ENCODE measurements at regions not wholly inside any gene's neighbourhood (a gene's known extent, or its start where the extent isn't known, plus 50 kb on each side); places are given as distances from the start of the nearest gene placed in this dataset.

DNA sequence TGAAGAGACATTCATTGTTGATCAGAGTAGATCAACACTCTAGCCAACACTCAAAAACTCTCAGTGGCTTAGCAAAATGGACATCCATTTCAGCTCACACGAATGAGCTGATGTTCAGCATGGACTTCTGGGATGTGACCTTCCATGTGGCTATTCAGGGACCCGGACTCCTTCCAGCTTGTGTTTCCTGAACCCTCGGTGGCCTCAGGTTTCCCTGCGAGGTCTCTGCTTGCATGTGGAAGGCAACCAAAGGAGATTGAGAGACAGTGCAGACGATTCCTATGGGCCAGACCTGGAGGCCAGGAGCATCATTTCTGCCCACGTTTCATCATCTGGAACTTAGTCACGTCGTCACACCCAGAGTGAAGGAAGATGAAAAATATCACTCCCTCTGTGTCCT, 1137.4 kb downstream of the TBC1D22A start:
- Histone ChIP-seq H3K9me3 (ENCODE audit: severe bottlenecking) (no peaks in the 10 kb centered on the region), H3K4me3 (ENCODE audit: severe bottlenecking) (no peak overlapping the region), H3K4me1 (ENCODE audit: insufficient read depth, poor library complexity, severe bottlenecking) (no peaks in the 10 kb centered on the region), H3K27me3 (ENCODE audit: insufficient read depth, poor library complexity, severe bottlenecking) (no peaks in the 10 kb centered on the region), H3K27ac (ENCODE audit: poor library complexity, severe bottlenecking) (no peak overlapping the region), H3K36me3 (ENCODE audit: low read depth) (no peaks in the 10 kb centered on the region)
- DNase-seq (ENCODE audit: low spot score), result no peak
- TF ChIP-seq, protein P1, sequence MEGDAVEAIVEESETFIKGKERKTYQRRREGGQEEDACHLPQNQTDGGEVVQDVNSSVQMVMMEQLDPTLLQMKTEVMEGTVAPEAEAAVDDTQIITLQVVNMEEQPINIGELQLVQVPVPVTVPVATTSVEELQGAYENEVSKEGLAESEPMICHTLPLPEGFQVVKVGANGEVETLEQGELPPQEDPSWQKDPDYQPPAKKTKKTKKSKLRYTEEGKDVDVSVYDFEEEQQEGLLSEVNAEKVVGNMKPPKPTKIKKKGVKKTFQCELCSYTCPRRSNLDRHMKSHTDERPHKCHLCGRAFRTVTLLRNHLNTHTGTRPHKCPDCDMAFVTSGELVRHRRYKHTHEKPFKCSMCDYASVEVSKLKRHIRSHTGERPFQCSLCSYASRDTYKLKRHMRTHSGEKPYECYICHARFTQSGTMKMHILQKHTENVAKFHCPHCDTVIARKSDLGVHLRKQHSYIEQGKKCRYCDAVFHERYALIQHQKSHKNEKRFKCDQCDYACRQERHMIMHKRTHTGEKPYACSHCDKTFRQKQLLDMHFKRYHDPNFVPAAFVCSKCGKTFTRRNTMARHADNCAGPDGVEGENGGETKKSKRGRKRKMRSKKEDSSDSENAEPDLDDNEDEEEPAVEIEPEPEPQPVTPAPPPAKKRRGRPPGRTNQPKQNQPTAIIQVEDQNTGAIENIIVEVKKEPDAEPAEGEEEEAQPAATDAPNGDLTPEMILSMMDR (IDR thresholded peaks at IDR 0.05; ENCODE audit: poor library complexity, severe bottlenecking), result no peak
- ATAC-seq (ENCODE audit: low read depth), result no peak

DNA sequence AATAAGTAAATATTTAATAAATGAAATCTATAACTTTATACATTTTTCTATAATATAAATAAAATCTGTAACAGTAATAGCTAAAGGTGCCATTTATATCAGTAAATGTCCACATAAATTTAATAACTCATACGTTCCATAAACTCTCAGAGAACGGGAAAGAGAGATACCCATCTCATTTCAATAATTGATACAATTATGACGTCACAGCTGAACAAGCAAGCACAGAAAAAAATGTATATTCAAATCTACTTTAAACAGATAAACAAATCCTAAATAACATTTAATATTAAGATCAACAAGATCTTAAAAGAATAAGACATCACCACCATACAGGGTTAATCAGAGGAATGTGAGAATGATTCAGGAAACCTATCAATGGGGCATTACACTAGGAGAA, 1136.5 kb downstream of the TBC1D22A start:
- H3K9me3 ChIP-seq (ENCODE audit: severe bottlenecking), result no peaks in the 10 kb centered on the region
- no peaks in the 10 kb centered on the region for H3K36me3 ChIP-seq (ENCODE audit: low read depth)
- TF ChIP-seq, protein P1 (IDR thresholded peaks at IDR 0.05; ENCODE audit: poor library complexity, severe bottlenecking), result no peak
- ATAC-seq (ENCODE audit: low read depth) (no peak), DNase-seq (ENCODE audit: low spot score) (no peak)
- no peaks in the 10 kb centered on the region for H3K27me3 ChIP-seq (ENCODE audit: insufficient read depth, poor library complexity, severe bottlenecking)
- H3K4me3 ChIP-seq (ENCODE audit: severe bottlenecking), result no peak overlapping the region
- no peak overlapping the region for H3K27ac ChIP-seq (ENCODE audit: poor library complexity, severe bottlenecking)
- H3K4me1 ChIP-seq (ENCODE audit: insufficient read depth, poor library complexity, severe bottlenecking), result no peaks in the 10 kb centered on the region

DNA sequence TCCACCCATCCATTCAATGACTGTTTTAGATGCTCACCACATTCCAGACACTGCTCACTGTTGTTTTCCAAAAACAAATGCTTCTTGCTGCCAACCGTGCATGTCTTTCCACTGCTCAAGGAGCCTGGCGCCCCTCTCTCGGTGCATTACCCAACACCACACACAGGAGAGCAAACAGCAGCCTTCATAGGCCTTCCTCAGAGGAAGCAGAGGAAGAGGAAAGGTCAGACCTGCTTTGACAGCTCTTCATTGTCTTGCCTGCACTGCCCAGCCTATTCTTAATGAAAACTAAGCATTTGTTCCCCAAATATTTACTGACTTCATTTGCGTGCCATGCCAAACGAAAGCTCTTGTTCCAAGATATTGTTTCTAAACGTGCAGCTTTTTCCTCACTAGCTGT, 1129.2 kb downstream of the TBC1D22A start:
- H3K36me3 ChIP-seq (ENCODE audit: low read depth), result no peaks in the 10 kb centered on the region
- TF ChIP-seq, protein P1 (IDR thresholded peaks at IDR 0.05; ENCODE audit: poor library complexity, severe bottlenecking), result no peak
- no peak for ATAC-seq (ENCODE audit: low read depth)
- H3K9me3 ChIP-seq (ENCODE audit: severe bottlenecking), result no peaks in the 10 kb centered on the region
- H3K27me3 ChIP-seq (ENCODE audit: insufficient read depth, poor library complexity, severe bottlenecking), result no peaks in the 10 kb centered on the region
- no peak for DNase-seq (ENCODE audit: low spot score)
- H3K27ac ChIP-seq (ENCODE audit: poor library complexity, severe bottlenecking), result no peak overlapping the region
- no peak overlapping the region for H3K4me3 ChIP-seq (ENCODE audit: severe bottlenecking)
- H3K4me1 ChIP-seq (ENCODE audit: insufficient read depth, poor library complexity, severe bottlenecking), result no peaks in the 10 kb centered on the region

DNA sequence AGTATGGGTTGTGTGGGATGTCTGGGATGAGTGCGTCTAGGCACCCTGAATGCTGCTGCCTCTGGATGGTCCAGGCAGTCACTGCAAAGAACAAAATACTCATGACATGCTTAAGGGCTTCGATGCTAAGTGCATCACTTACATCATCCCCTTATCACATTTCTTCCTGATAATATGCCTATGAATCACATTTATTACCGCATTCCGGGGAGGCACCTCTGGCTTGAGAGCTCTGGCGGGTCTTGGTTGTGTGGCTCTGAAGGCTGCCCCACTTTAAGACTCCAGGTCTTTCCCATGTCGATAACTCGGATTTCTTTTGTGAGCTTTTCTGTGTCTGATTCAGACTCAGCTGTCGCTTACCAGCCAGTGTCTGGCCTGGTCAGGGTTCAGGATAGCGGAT, 1126.4 kb downstream of the TBC1D22A start:
- ATAC-seq (ENCODE audit: low read depth) (no peak), DNase-seq (ENCODE audit: low spot score) (no peak)
- TF ChIP-seq, protein P1 (IDR thresholded peaks at IDR 0.05; ENCODE audit: poor library complexity, severe bottlenecking), result no peak

DNA sequence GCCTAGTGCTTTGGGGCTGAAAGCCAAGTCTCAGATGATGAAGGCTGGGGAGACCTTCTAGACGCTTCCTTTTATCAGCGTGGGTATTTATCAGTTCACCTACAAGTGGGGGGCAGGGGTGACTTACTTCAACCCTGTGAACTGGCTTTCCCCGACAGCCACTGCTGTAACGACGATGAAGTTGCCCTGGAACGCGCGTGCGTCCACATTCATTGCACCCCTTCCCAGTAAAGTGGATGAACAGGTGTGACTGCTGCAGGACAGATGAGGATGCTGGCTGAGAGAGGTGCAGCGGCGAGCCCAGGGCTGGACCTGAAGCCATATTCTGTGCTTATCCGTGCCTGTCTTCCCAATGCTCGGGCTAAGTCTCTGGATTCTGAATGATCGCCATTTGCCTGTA, 1122.3 kb downstream of the TBC1D22A start:
- no peaks in the 10 kb centered on the region for H3K36me3 ChIP-seq (ENCODE audit: low read depth)
- H3K9me3 ChIP-seq (ENCODE audit: severe bottlenecking), result no peaks in the 10 kb centered on the region
- H3K4me3 ChIP-seq (ENCODE audit: severe bottlenecking), result no peak overlapping the region
- TF ChIP-seq, protein P1 (IDR thresholded peaks at IDR 0.05; ENCODE audit: poor library complexity, severe bottlenecking), result no peak
- no peaks in the 10 kb centered on the region for H3K27me3 ChIP-seq (ENCODE audit: insufficient read depth, poor library complexity, severe bottlenecking)
- H3K4me1 ChIP-seq (ENCODE audit: insufficient read depth, poor library complexity, severe bottlenecking), result no peaks in the 10 kb centered on the region
- no peak for DNase-seq (ENCODE audit: low spot score)
- no peak for ATAC-seq (ENCODE audit: low read depth)
- H3K27ac ChIP-seq (ENCODE audit: poor library complexity, severe bottlenecking), result no peak overlapping the region

More for the DNA sequence above, 1126.4 kb downstream of the TBC1D22A start:
- H3K9me3 ChIP-seq (ENCODE audit: severe bottlenecking), result no peaks in the 10 kb centered on the region
- no peak overlapping the region for H3K4me3 ChIP-seq (ENCODE audit: severe bottlenecking)
- H3K27ac ChIP-seq (ENCODE audit: poor library complexity, severe bottlenecking), result no peak overlapping the region
- H3K27me3 ChIP-seq (ENCODE audit: insufficient read depth, poor library complexity, severe bottlenecking), result no peaks in the 10 kb centered on the region
- H3K4me1 ChIP-seq (ENCODE audit: insufficient read depth, poor library complexity, severe bottlenecking), result no peaks in the 10 kb centered on the region
- no peaks in the 10 kb centered on the region for H3K36me3 ChIP-seq (ENCODE audit: low read depth)
